K562 (cell line): ENCODE measurements at regions not wholly inside any gene's neighbourhood (a gene's known extent, or its start where the extent isn't known, plus 50 kb on each side); places are given as distances from the start of the nearest gene placed in this dataset.

Experiments used
- HCFC1 ChIP-seq: IDR thresholded peaks from 2 replicates; pipeline ENCODE4 v1.6.1; 2012; ENCODE audit warnings: low read depth, low read length, improper control_type of control experiment
- MEF2A ChIP-seq: IDR thresholded peaks from 2 replicates; pipeline ENCODE4 v1.6.1; 2011; ENCODE audit warnings: low read depth, mild to moderate bottlenecking, low read length, moderate library complexity; ENCODE audit not compliant: control insufficient read depth
- MYC ChIP-seq, 2 experiments: fragments of 250-450 bp in 1 of 2; sonication (Bioruptor Pico) in 1 of 2; IDR thresholded peaks; 2 replicates each; pipeline versions ENCODE4 v1.5.1 to v1.6.1; 2012 to 2021; ENCODE audit warnings: low read depth in 2 of 2, borderline replicate concordance in 1 of 2, improper control_type of control experiment in 1 of 2, low read length in 1 of 2, mild to moderate bottlenecking in 1 of 2, moderate library complexity in 1 of 2
- POLR2A ChIP-seq: fragments of 450-650 bp; conservative IDR thresholded peaks from 2 replicates; pipeline ENCODE4 v1.6.1; 2016
- ZBTB7A ChIP-seq: IDR thresholded peaks from 2 replicates; pipeline ENCODE4 v1.6.1; 2011; ENCODE audit warnings: low read depth, mild to moderate bottlenecking, low read length, moderate library complexity, borderline replicate concordance; ENCODE audit not compliant: control insufficient read depth
- ZNF23 ChIP-seq: fragments of 250-450 bp; sonication (Bioruptor Pico); IDR thresholded peaks from 2 replicates; pipeline ENCODE4 v1.4.0; 2020; ENCODE audit warnings: mild to moderate bottlenecking
- TF ChIP-seq, protein P1 (sequence below), 3 experiments: IDR thresholded peaks in 2 of 3; conservative IDR thresholded peaks in 1 of 3; 2 replicates each; pipeline ENCODE4 v1.5.1; 2011 to 2012; ENCODE audit warnings: low read length in 3 of 3, mild to moderate bottlenecking in 3 of 3, control low read depth in 2 of 3, improper control_type of control experiment in 1 of 3, inconsistent platforms in 1 of 3, low read depth in 1 of 3, mixed read lengths in 1 of 3, moderate library complexity in 1 of 3; ENCODE audit not compliant: insufficient read depth in 2 of 3

- TF ChIP-seq MEF2A (no peak), ZBTB7A (no peak), ZNF23 (CRISPR knock-in tag) (no peak), MYC (IDR thresholded peaks at IDR 0.05; ENCODE audit: low read depth, low read length) (no peak), MYC (CRISPR knock-in tag; IDR thresholded peaks at IDR 0.05; ENCODE audit: borderline replicate concordance, low read depth) (no peak), HCFC1 (no peak), POLR2A (no peak)
- TF ChIP-seq, protein P1, sequence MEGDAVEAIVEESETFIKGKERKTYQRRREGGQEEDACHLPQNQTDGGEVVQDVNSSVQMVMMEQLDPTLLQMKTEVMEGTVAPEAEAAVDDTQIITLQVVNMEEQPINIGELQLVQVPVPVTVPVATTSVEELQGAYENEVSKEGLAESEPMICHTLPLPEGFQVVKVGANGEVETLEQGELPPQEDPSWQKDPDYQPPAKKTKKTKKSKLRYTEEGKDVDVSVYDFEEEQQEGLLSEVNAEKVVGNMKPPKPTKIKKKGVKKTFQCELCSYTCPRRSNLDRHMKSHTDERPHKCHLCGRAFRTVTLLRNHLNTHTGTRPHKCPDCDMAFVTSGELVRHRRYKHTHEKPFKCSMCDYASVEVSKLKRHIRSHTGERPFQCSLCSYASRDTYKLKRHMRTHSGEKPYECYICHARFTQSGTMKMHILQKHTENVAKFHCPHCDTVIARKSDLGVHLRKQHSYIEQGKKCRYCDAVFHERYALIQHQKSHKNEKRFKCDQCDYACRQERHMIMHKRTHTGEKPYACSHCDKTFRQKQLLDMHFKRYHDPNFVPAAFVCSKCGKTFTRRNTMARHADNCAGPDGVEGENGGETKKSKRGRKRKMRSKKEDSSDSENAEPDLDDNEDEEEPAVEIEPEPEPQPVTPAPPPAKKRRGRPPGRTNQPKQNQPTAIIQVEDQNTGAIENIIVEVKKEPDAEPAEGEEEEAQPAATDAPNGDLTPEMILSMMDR (IDR thresholded peaks at IDR 0.05 in 2 of 3, conservative IDR thresholded peaks at IDR 0.05 in 1 of 3; ENCODE audit: insufficient read depth in 2 of 3, low read depth in 1 of 3, low read length in 3 of 3), result no peak
Observed at GRCh38 chr16:7093511-7093910, 239.1 kb upstream of the RBFOX1 start.
